Suppressor macrophage treated with lipopolysaccharide for 4 hours (primary cell): ENCODE measurements at regions not wholly inside any gene's neighbourhood (a gene's known extent, or its start where the extent isn't known, plus 50 kb on each side); places are given as distances from the start of the nearest gene placed in this dataset.

ENCODE experiments used
- DNase-seq: peaks from one replicate; pipeline ENCODE4 v3.0.0-alpha.2; 2020

- no peak for DNase-seq
Observed at GRCh38 chr11:114811971-114812370, 133.6 kb downstream of the NXPE2 start.

- no peak for DNase-seq
Observed at GRCh38 chr11:114812733-114813132, 134.4 kb downstream of the NXPE2 start.

GRCh38 chr11:114813189-114813718 is 134.9 kb downstream of the NXPE2 start:
- DNase-seq = no peak

GRCh38 chr11:114815176-114815575 is 136.8 kb downstream of the NXPE2 start:
- DNase-seq = no peak

- DNase-seq = no peak
Observed at GRCh38 chr11:114815761-114816160, 137.4 kb downstream of the NXPE2 start.

- no peak for DNase-seq
Observed at GRCh38 chr11:114816791-114817190, 138.5 kb downstream of the NXPE2 start.

- DNase-seq = no peak
Observed at GRCh38 chr11:114818382-114818781, 140.1 kb downstream of the NXPE2 start.

- DNase-seq = no peak
Observed at GRCh38 chr11:114819028-114819427, 140.7 kb downstream of the NXPE2 start.

- DNase-seq = no peak
Observed at GRCh38 chr11:114820621-114821020, 142.3 kb downstream of the NXPE2 start.

- DNase-seq = no peak
Observed at GRCh38 chr11:114821621-114822412, 143.5 kb downstream of the NXPE2 start.

GRCh38 chr11:114826910-114827442 is 148.6 kb downstream of the NXPE2 start:
- no peak for DNase-seq

GRCh38 chr11:114827736-114828135 is 149.4 kb downstream of the NXPE2 start:
- DNase-seq = no peak

GRCh38 chr11:114832532-114833125 is 154.3 kb downstream of the NXPE2 start:
- DNase-seq = no peak

- no peak for DNase-seq
Observed at GRCh38 chr11:114836161-114836560, 157.8 kb downstream of the NXPE2 start.

- no peak for DNase-seq
Observed at GRCh38 chr11:114844896-114845295, 166.6 kb downstream of the NXPE2 start.

- no peak for DNase-seq
Observed at GRCh38 chr11:114845766-114846415, 167.6 kb downstream of the NXPE2 start.

GRCh38 chr11:114846416-114846791 is 168.1 kb downstream of the NXPE2 start:
- no peak for DNase-seq

GRCh38 chr11:114847306-114847975 is 169.1 kb downstream of the NXPE2 start:
- no peak for DNase-seq

- no peak for DNase-seq
Observed at GRCh38 chr11:114848027-114848426, 169.7 kb downstream of the NXPE2 start.

GRCh38 chr11:114857281-114857680 is 179.0 kb downstream of the NXPE2 start:
- DNase-seq = no peak

GRCh38 chr11:114864896-114865295 is 186.6 kb downstream of the NXPE2 start:
- DNase-seq = no peak

- no peak for DNase-seq
Observed at GRCh38 chr11:114876234-114876633, 197.9 kb downstream of the NXPE2 start.

GRCh38 chr11:114877976-114878375 is 199.6 kb downstream of the NXPE2 start:
- DNase-seq = no peak
